NCI-H524 treated with DMSO at 0.1 percent for 48 hours (cell line): ENCODE measurements at regions not wholly inside any gene's neighbourhood (a gene's known extent, or its start where the extent isn't known, plus 50 kb on each side); places are given as distances from the start of the nearest gene placed in this dataset.
"Not testable (repeated sequence)": the region's sequence is repeated elsewhere in the genome, so short reads cannot be mapped to it uniquely, and the experiment has no call there.

Experiments used
- DNase-seq: peaks from one replicate; lab custom pipeline; 2025; lab: John Stamatoyannopoulos, UW

- DNase-seq: no peak
Observed at GRCh38 chr14:35174342-35174741, 52.0 kb downstream of the PRORP start.

GRCh38 chr14:35180179-35180578 lies 57.8 kb downstream of the PRORP start:
- no peak for DNase-seq

GRCh38 chr14:35184891-35185290 lies 62.5 kb downstream of the PRORP start:
- DNase-seq: not testable (repeated sequence)

GRCh38 chr14:35189422-35189821 lies 67.1 kb downstream of the PRORP start:
- DNase-seq: no peak

GRCh38 chr14:35193161-35193560 lies 70.8 kb downstream of the PRORP start:
- DNase-seq: no peak

GRCh38 chr14:35194183-35194582 lies 71.8 kb downstream of the PRORP start:
- DNase-seq: not testable (repeated sequence)

GRCh38 chr14:35196571-35196970 lies 74.2 kb downstream of the PRORP start:
- DNase-seq: no peak

GRCh38 chr14:35197015-35197414 lies 74.7 kb downstream of the PRORP start:
- DNase-seq: no peak

- DNase-seq: no peak
Observed at GRCh38 chr14:35201066-35201465, 78.7 kb downstream of the PRORP start.

GRCh38 chr14:35202195-35202594 lies 79.8 kb downstream of the PRORP start:
- DNase-seq: no peak

- no peak for DNase-seq
Observed at GRCh38 chr14:35205737-35206136, 83.4 kb downstream of the PRORP start.

- DNase-seq: no peak
Observed at GRCh38 chr14:35211067-35211466, 81.1 kb upstream of the PSMA6 start.

- no peak for DNase-seq
Observed at GRCh38 chr14:35212471-35213142, 79.6 kb upstream of the PSMA6 start.

- DNase-seq: no peak
Observed at GRCh38 chr14:35213143-35213788, 78.9 kb upstream of the PSMA6 start.

GRCh38 chr14:35213869-35214387 lies 78.3 kb upstream of the PSMA6 start:
- no peak for DNase-seq

GRCh38 chr14:35214402-35214801 lies 77.8 kb upstream of the PSMA6 start:
- DNase-seq: not testable (repeated sequence)

- no peak for DNase-seq
Observed at GRCh38 chr14:35215110-35215813, 76.9 kb upstream of the PSMA6 start.

- DNase-seq: not testable (repeated sequence)
Observed at GRCh38 chr14:35218176-35218575, 74.0 kb upstream of the PSMA6 start.

- DNase-seq: no peak
Observed at GRCh38 chr14:35218963-35219362, 73.2 kb upstream of the PSMA6 start.

- no peak for DNase-seq
Observed at GRCh38 chr14:35220027-35220676, 72.0 kb upstream of the PSMA6 start.

GRCh38 chr14:35220920-35221319 lies 71.3 kb upstream of the PSMA6 start:
- no peak for DNase-seq

- DNase-seq: no peak
Observed at GRCh38 chr14:35221462-35221861, 70.7 kb upstream of the PSMA6 start.
